ENCODE measurements at regions not wholly inside any gene's neighbourhood (a gene's known extent, or its start where the extent isn't known, plus 50 kb on each side); places are given as distances from the start of the nearest gene placed in this dataset.

- TF ChIP-seq TAF1 (IDR thresholded peaks at IDR 0.05; ENCODE audit: borderline replicate concordance, insufficient read depth, low read length) (no peak), FOXP2 (optimal IDR thresholded peaks at IDR 0.05; ENCODE audit: borderline replicate concordance, extremely low read depth, extremely low read length, insufficient read depth) (no peak), SIN3A (IDR thresholded peaks at IDR 0.05; ENCODE audit: borderline replicate concordance, insufficient read depth, low read length) (no peak), POLR2AphosphoS5 (IDR thresholded peaks at IDR 0.05; ENCODE audit: low read depth, low read length) (no peak)
- TF ChIP-seq, protein P1, sequence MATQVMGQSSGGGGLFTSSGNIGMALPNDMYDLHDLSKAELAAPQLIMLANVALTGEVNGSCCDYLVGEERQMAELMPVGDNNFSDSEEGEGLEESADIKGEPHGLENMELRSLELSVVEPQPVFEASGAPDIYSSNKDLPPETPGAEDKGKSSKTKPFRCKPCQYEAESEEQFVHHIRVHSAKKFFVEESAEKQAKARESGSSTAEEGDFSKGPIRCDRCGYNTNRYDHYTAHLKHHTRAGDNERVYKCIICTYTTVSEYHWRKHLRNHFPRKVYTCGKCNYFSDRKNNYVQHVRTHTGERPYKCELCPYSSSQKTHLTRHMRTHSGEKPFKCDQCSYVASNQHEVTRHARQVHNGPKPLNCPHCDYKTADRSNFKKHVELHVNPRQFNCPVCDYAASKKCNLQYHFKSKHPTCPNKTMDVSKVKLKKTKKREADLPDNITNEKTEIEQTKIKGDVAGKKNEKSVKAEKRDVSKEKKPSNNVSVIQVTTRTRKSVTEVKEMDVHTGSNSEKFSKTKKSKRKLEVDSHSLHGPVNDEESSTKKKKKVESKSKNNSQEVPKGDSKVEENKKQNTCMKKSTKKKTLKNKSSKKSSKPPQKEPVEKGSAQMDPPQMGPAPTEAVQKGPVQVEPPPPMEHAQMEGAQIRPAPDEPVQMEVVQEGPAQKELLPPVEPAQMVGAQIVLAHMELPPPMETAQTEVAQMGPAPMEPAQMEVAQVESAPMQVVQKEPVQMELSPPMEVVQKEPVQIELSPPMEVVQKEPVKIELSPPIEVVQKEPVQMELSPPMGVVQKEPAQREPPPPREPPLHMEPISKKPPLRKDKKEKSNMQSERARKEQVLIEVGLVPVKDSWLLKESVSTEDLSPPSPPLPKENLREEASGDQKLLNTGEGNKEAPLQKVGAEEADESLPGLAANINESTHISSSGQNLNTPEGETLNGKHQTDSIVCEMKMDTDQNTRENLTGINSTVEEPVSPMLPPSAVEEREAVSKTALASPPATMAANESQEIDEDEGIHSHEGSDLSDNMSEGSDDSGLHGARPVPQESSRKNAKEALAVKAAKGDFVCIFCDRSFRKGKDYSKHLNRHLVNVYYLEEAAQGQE (IDR thresholded peaks at IDR 0.05; ENCODE audit: insufficient read depth in 1 of 2, low read depth in 2 of 2, low read length in 2 of 2) = no peak
Observed at GRCh38 chr4:165787516-165788274, 85.3 kb upstream of the TLL1 start.

Data from PFSK-1 (cell line).